C4-2B (cell line): ENCODE measurements at regions not wholly inside any gene's neighbourhood (a gene's known extent, or its start where the extent isn't known, plus 50 kb on each side); places are given as distances from the start of the nearest gene placed in this dataset.

Source experiments
- CTCF ChIP-seq: fragments of 450-650 bp; conservative IDR thresholded peaks from 2 replicates; pipeline ENCODE4 v1.5.1; 2017; ENCODE audit warnings: mild to moderate bottlenecking
- ZFX ChIP-seq: fragments of 450-650 bp; IDR thresholded peaks from 2 replicates; pipeline ENCODE4 v1.6.1; 2017

GRCh38 chr4:34046580-34046979 lies 2197.7 kb downstream of the ARAP2 start:
- TF ChIP-seq CTCF (no peak), ZFX (no peak)
